ENCODE measurements at regions not wholly inside any gene's neighbourhood (a gene's known extent, or its start where the extent isn't known, plus 50 kb on each side); places are given as distances from the start of the nearest gene placed in this dataset.

- TF ChIP-seq PKNOX1 (IDR thresholded peaks at IDR 0.05): no peak
- no peak for TF ChIP-seq ELF4 (IDR thresholded peaks at IDR 0.05)
- no peak for TF ChIP-seq SUZ12 (IDR thresholded peaks at IDR 0.05)
- no peak for TF ChIP-seq BHLHE40 (IDR thresholded peaks at IDR 0.05; ENCODE audit: borderline replicate concordance)
- no peak for TF ChIP-seq HDGF (IDR thresholded peaks at IDR 0.05; ENCODE audit: borderline replicate concordance)
- TF ChIP-seq FOXM1 (IDR thresholded peaks at IDR 0.05; ENCODE audit: borderline replicate concordance): no peak
- TF ChIP-seq ZNF384 (IDR thresholded peaks at IDR 0.05): no peak
- TF ChIP-seq L3MBTL2 (conservative IDR thresholded peaks at IDR 0.05): no peak
- no peak for TF ChIP-seq CTBP1 (IDR thresholded peaks at IDR 0.05; ENCODE audit: borderline replicate concordance)
- no peak for TF ChIP-seq TARDBP (IDR thresholded peaks at IDR 0.05)
- no peak for TF ChIP-seq ARNT (IDR thresholded peaks at IDR 0.05)
- no peak for TF ChIP-seq NFRKB (IDR thresholded peaks at IDR 0.05)
These were observed 139.7 kb upstream of the POGK start for GRCh38 chr1:166699613-166700012.
